ENCODE measurements at regions not wholly inside any gene's neighbourhood (a gene's known extent, or its start where the extent isn't known, plus 50 kb on each side); places are given as distances from the start of the nearest gene placed in this dataset.
A peak's percentile ranks its signal among the peaks of the same experiment; 100 is the strongest.

DNA sequence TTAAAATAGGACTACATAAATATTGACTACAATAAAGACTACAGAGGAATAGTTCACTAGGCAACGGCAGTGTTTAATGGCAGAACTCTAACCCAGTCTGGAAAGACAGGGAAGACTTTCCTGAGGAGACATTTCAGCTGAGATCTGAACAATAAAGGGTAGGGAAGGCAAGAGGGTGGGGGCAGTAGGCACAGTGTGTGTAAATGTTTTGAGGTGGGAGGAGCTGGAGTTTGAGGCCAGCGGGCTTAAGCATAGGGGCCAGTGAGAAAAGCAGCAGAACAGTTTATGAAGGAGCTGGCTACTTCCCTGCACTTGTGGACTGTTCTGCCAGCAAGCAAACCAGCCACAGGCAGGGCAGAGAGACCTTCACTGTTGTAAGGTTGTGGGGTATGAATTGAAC is 76.6 kb upstream of the UGP2 start:
- ATAC-seq = peak in 1 of 4 donors; percentile 18
- Histone ChIP-seq H3K27me3 (no peaks in the 10 kb centered on the region), H3K4me3 (no peak overlapping the region), H3K4me1 (no peaks in the 10 kb centered on the region), H3K36me3 (no peaks in the 10 kb centered on the region), H3K27ac (no peak overlapping the region), H3K9me3 (no peaks in the 10 kb centered on the region)
- TF ChIP-seq, protein P1, sequence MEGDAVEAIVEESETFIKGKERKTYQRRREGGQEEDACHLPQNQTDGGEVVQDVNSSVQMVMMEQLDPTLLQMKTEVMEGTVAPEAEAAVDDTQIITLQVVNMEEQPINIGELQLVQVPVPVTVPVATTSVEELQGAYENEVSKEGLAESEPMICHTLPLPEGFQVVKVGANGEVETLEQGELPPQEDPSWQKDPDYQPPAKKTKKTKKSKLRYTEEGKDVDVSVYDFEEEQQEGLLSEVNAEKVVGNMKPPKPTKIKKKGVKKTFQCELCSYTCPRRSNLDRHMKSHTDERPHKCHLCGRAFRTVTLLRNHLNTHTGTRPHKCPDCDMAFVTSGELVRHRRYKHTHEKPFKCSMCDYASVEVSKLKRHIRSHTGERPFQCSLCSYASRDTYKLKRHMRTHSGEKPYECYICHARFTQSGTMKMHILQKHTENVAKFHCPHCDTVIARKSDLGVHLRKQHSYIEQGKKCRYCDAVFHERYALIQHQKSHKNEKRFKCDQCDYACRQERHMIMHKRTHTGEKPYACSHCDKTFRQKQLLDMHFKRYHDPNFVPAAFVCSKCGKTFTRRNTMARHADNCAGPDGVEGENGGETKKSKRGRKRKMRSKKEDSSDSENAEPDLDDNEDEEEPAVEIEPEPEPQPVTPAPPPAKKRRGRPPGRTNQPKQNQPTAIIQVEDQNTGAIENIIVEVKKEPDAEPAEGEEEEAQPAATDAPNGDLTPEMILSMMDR (IDR thresholded peaks at IDR 0.05) = no peak
- TF ChIP-seq POLR2A (IDR thresholded peaks at IDR 0.05) = no peak
- DNase-seq = no peak
- WGBS (ENCODE audit: insufficient coverage, low coverage, low lambda C conversion rate, missing lambda C conversion rate) = 82% methylated on average over 2 of the region's 2 CpGs
- intact Hi-C loops (cut with DNase I) = no loop called here

GRCh38 chr2:63767307-63767706 is 74.4 kb upstream of the UGP2 start:
- no peak for TF ChIP-seq POLR2A (IDR thresholded peaks at IDR 0.05)
- TF ChIP-seq, protein P1 (IDR thresholded peaks at IDR 0.05) = no peak
- no peak overlapping the region for H3K27ac ChIP-seq
- 80% methylated on average over 1 of the region's 1 CpG for WGBS (ENCODE audit: insufficient coverage, low coverage, low lambda C conversion rate, missing lambda C conversion rate)
- H3K4me3 ChIP-seq = no peak overlapping the region
- DNase-seq (no peak), ATAC-seq (no peak)
- no peaks in the 10 kb centered on the region for H3K36me3 ChIP-seq
- no peaks in the 10 kb centered on the region for H3K4me1 ChIP-seq
- H3K27me3 ChIP-seq = no peaks in the 10 kb centered on the region
- no peaks in the 10 kb centered on the region for H3K9me3 ChIP-seq
- intact Hi-C loops (cut with DNase I) = no loop called here

- H3K4me3 ChIP-seq = no peak overlapping the region
- H3K27me3 ChIP-seq = no peaks in the 10 kb centered on the region
- TF ChIP-seq, protein P1 (IDR thresholded peaks at IDR 0.05) = no peak
- no peak for TF ChIP-seq POLR2A (IDR thresholded peaks at IDR 0.05)
- no peaks in the 10 kb centered on the region for H3K36me3 ChIP-seq
- H3K27ac ChIP-seq = no peak overlapping the region
- DNase-seq (no peak), ATAC-seq (no peak)
- intact Hi-C loops (cut with DNase I) = no loop called here
- H3K9me3 ChIP-seq = no peaks in the 10 kb centered on the region
- no peaks in the 10 kb centered on the region for H3K4me1 ChIP-seq
Observed at GRCh38 chr2:63768051-63768450, 73.6 kb upstream of the UGP2 start.

GRCh38 chr2:63769915-63770314 is 71.8 kb upstream of the UGP2 start:
- no peaks in the 10 kb centered on the region for H3K27me3 ChIP-seq
- WGBS (ENCODE audit: insufficient coverage, low coverage, low lambda C conversion rate, missing lambda C conversion rate) = 79% methylated on average over 3 of the region's 3 CpGs
- no peak overlapping the region for H3K4me3 ChIP-seq
- H3K9me3 ChIP-seq = no peaks in the 10 kb centered on the region
- ATAC-seq = no peak
- DNase-seq = no peak
- H3K4me1 ChIP-seq = no peaks in the 10 kb centered on the region
- no peak overlapping the region for H3K27ac ChIP-seq
- H3K36me3 ChIP-seq = no peaks in the 10 kb centered on the region
- intact Hi-C loops (cut with DNase I) = no loop called here
- TF ChIP-seq, protein P1 (IDR thresholded peaks at IDR 0.05) = no peak
- TF ChIP-seq POLR2A (IDR thresholded peaks at IDR 0.05) = no peak

DNA sequence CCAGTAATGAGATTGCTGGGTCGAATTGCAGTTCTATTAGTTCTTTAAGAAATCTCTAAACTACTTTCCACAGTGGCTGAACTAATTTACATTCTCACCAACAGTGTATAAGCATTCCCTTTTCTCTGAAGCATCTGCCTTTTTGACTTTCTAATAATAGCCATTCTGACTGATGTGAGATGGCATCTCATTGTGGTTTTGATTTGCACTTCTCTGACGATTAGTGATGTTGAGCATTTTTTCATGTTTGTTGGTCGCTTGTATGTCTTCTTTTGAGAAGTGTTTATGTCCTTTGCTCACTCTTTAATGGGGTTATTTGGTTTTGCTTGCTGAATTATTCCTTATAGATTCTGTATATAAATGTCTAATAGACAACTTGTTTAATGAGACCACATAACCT is 69.6 kb upstream of the UGP2 start:
- no peaks in the 10 kb centered on the region for H3K9me3 ChIP-seq
- no peak overlapping the region for H3K27ac ChIP-seq
- no peak overlapping the region for H3K4me3 ChIP-seq
- no peaks in the 10 kb centered on the region for H3K27me3 ChIP-seq
- ATAC-seq (no peak), DNase-seq (no peak)
- WGBS (ENCODE audit: insufficient coverage, low coverage, low lambda C conversion rate, missing lambda C conversion rate) = 80% methylated on average over 3 of the region's 3 CpGs
- H3K36me3 ChIP-seq = no peaks in the 10 kb centered on the region
- TF ChIP-seq, protein P1 (IDR thresholded peaks at IDR 0.05) = no peak
- TF ChIP-seq POLR2A (IDR thresholded peaks at IDR 0.05) = no peak
- no peaks in the 10 kb centered on the region for H3K4me1 ChIP-seq
- intact Hi-C loops (cut with DNase I) = no loop called here
